WTC11 (cell line): ENCODE measurements at regions not wholly inside any gene's neighbourhood (a gene's known extent, or its start where the extent isn't known, plus 50 kb on each side); places are given as distances from the start of the nearest gene placed in this dataset.
A peak's percentile ranks its signal among the peaks of the same experiment; 100 is the strongest.

Experiments
- ATAC-seq: fragments of 200-7000 bp; cut with Tn5 transposase; 2 replicates; pipeline ENCODE4 v1.10.0; 2021; ENCODE audit warnings: mild to moderate bottlenecking, moderate library complexity
- CTCF ChIA-PET: fragments of 300-600 bp; sonication (Branson Sonifier 250); formaldehyde crosslinking; loops from one replicate; lab custom pipeline; 2021; ENCODE audit warnings: antibody characterized with exemption; lab: Charles Lee
- POLR2A ChIA-PET: fragments of 350-600 bp; sonication (Branson Sonifier 250); formaldehyde crosslinking; loops from one replicate; lab custom pipeline; 2021; ENCODE audit warnings: antibody characterized with exemption; lab: Charles Lee
- DNase-seq: peaks from one replicate; pipeline ENCODE4 v3.0.0; 2021; ENCODE audit warnings: low spot score
- H3K27ac Mint-ChIP-seq: 2 replicates; pipeline ENCODE4 v1.8.0; 2021; ENCODE audit warnings: mixed read lengths
- H3K27me3 Mint-ChIP-seq: 2 replicates; pipeline ENCODE4 v1.8.0; 2021; ENCODE audit warnings: low read depth, mild to moderate bottlenecking, moderate library complexity, mixed read lengths
- H3K36me3 Mint-ChIP-seq: 2 replicates; pipeline ENCODE4 v1.8.0; 2021; ENCODE audit warnings: mixed read lengths
- H3K4me1 Mint-ChIP-seq: 2 replicates; pipeline ENCODE4 v1.8.0; 2022; ENCODE audit warnings: mixed read lengths
- H3K4me3 Mint-ChIP-seq: 2 replicates; pipeline ENCODE4 v1.8.0; 2021; ENCODE audit warnings: mild to moderate bottlenecking, moderate library complexity, mixed read lengths
- H3K9me3 Mint-ChIP-seq: 2 replicates; pipeline ENCODE4 v1.8.0; 2021; ENCODE audit warnings: mixed read lengths
- FOXK1 ChIP-seq: sonication (generic); formaldehyde crosslinking; IDR thresholded peaks from 2 replicates; pipeline ENCODE4 v1.8.0; 2022; ENCODE audit warnings: mild to moderate bottlenecking, moderate library complexity, missing genetic modification reagents
- HMGA2 ChIP-seq: fragments of 250-450 bp; sonication (Bioruptor Pico); IDR thresholded peaks from 2 replicates; pipeline ENCODE4 v1.4.0; 2021; ENCODE audit warnings: mild to moderate bottlenecking, moderate library complexity
- HMGXB4 ChIP-seq: sonication (generic); formaldehyde crosslinking; IDR thresholded peaks from 2 replicates; pipeline ENCODE4 v1.8.1; 2023; ENCODE audit warnings: mild to moderate bottlenecking, moderate library complexity, missing genetic modification reagents
- OVOL2 ChIP-seq: fragments of 250-450 bp; sonication (Bioruptor Pico); IDR thresholded peaks from 2 replicates; pipeline ENCODE4 v1.9.0; 2021; ENCODE audit warnings: mild to moderate bottlenecking, borderline replicate concordance
- PRDM15 ChIP-seq: sonication (generic); formaldehyde crosslinking; IDR thresholded peaks from 2 replicates; pipeline ENCODE4 v1.8.0; 2022; ENCODE audit warnings: missing genetic modification reagents
- USF1 ChIP-seq: sonication (generic); formaldehyde crosslinking; IDR thresholded peaks from 2 replicates; pipeline ENCODE4 v1.8.0; 2022; ENCODE audit warnings: mild to moderate bottlenecking, missing genetic modification reagents
- ZMAT4 ChIP-seq: fragments of 250-450 bp; sonication (Bioruptor Pico); IDR thresholded peaks from 2 replicates; pipeline ENCODE4 v1.9.0; 2021; ENCODE audit warnings: mild to moderate bottlenecking
- ZNF121 ChIP-seq: sonication (generic); formaldehyde crosslinking; IDR thresholded peaks from 2 replicates; pipeline ENCODE4 v1.8.0; 2023; ENCODE audit warnings: missing genetic modification reagents
- ZNF232 ChIP-seq: sonication (generic); formaldehyde crosslinking; IDR thresholded peaks from 2 replicates; pipeline ENCODE4 v1.8.0; 2022; ENCODE audit warnings: mild to moderate bottlenecking, missing genetic modification reagents
- ZNF671 ChIP-seq: fragments of 250-450 bp; sonication (Bioruptor Pico); IDR thresholded peaks from 2 replicates; pipeline ENCODE4 v1.8.0; 2021; ENCODE audit warnings: mild to moderate bottlenecking

- TF ChIP-seq HMGXB4 (CRISPR knock-in tag) = no peak
Measured at GRCh38 chr12:32031109-32031508, 71.9 kb downstream of the RESF1 start (continued).

- POLR2A ChIA-PET = no interaction called here
- no peak overlapping the region for H3K4me3 Mint-ChIP-seq
- ATAC-seq (peak; percentile 62), DNase-seq (no peak)
- CTCF ChIA-PET = interaction anchor here (0.6 to 1.8 kb wide), 4 partner anchors 29 to 350 kb away, joined by 3 to 7 read pairs (median 4); no protein-coding TSS in a partner anchor
- TF ChIP-seq ZMAT4 (CRISPR knock-in tag) = no peak
- H3K9me3 Mint-ChIP-seq = no peaks in the 10 kb centered on the region
- H3K27ac Mint-ChIP-seq = peak overlapping the region; percentile 64; the same call in 1 of the 2 replicates
- H3K36me3 Mint-ChIP-seq = no peaks in the 10 kb centered on the region
- no peaks in the 10 kb centered on the region for H3K27me3 Mint-ChIP-seq
- H3K4me1 Mint-ChIP-seq = peaks cover 42% of the 10 kb centered on the region
Measured at GRCh38 chr12:32032205-32032810, 73.1 kb downstream of the RESF1 start.

- H3K27ac Mint-ChIP-seq = no peak overlapping the region
- peaks cover 32% of the 10 kb centered on the region for H3K4me1 Mint-ChIP-seq
- ChIA-PET CTCF (interaction anchor here (0.5 to 1.8 kb wide), 4 partner anchors 27 to 623 kb away, joined by 4 to 7 read pairs (median 6); no protein-coding TSS in a partner anchor), POLR2A (interaction anchor here (1.2 kb wide), 1 partner anchor 240 kb away, joined by 3 read pairs; no protein-coding TSS in a partner anchor)
- DNase-seq (no peak), ATAC-seq (no peak; the same call in 1 of the 2 replicates)
- TF ChIP-seq ZNF121 (CRISPR knock-in tag) (no peak), FOXK1 (no peak), ZNF671 (no peak), ZNF232 (no peak), PRDM15 (CRISPR knock-in tag) (no peak)
- H3K36me3 Mint-ChIP-seq = no peaks in the 10 kb centered on the region
- H3K4me3 Mint-ChIP-seq = no peak overlapping the region
- no peaks in the 10 kb centered on the region for H3K9me3 Mint-ChIP-seq
- H3K27me3 Mint-ChIP-seq = no peaks in the 10 kb centered on the region
Measured at GRCh38 chr12:32033406-32033805, 73.2 kb upstream of the BICD1 start.

- ATAC-seq (no peak), DNase-seq (no peak)
- no peaks in the 10 kb centered on the region for H3K36me3 Mint-ChIP-seq
- no peak overlapping the region for H3K4me3 Mint-ChIP-seq
- no peak overlapping the region for H3K27ac Mint-ChIP-seq
- peaks cover 4% of the 10 kb centered on the region; the same call in 1 of the 2 replicates for H3K27me3 Mint-ChIP-seq
- POLR2A ChIA-PET = interaction anchor here (1.2 kb wide), 1 partner anchor 239 kb away, joined by 3 read pairs; no protein-coding TSS in a partner anchor
- CTCF ChIA-PET = interaction anchor here (0.5 to 1.8 kb wide), 3 partner anchors 27 to 623 kb away, joined by 4 to 7 read pairs (median 5); no protein-coding TSS in a partner anchor
- peaks cover 33% of the 10 kb centered on the region for H3K4me1 Mint-ChIP-seq
- no peaks in the 10 kb centered on the region for H3K9me3 Mint-ChIP-seq
- TF ChIP-seq HMGXB4 (CRISPR knock-in tag) = no peak
- TF ChIP-seq USF1 (CRISPR knock-in tag) = no peak
- no peak for TF ChIP-seq HMGA2
- TF ChIP-seq OVOL2 (CRISPR knock-in tag) = no peak
- TF ChIP-seq ZNF671 = no peak
Measured at GRCh38 chr12:32034045-32034444, 72.6 kb upstream of the BICD1 start.
